WERI-Rb-1 (cell line): ENCODE measurements at regions not wholly inside any gene's neighbourhood (a gene's known extent, or its start where the extent isn't known, plus 50 kb on each side); places are given as distances from the start of the nearest gene placed in this dataset.

Experiments used
- DNase-seq: peaks from one replicate; pipeline ENCODE4 v3.0.0-alpha.2; 2020
- H3K27ac ChIP-seq: fragments of 250-450 bp; sonication (Bioruptor Pico); 2 replicates; pipeline ENCODE4 v1.5.1; 2020; ENCODE audit warnings: mild to moderate bottlenecking, moderate library complexity
- H3K27me3 ChIP-seq: fragments of 250-450 bp; sonication (Bioruptor Pico); 2 replicates; pipeline ENCODE4 v1.5.1; 2021; ENCODE audit warnings: mild to moderate bottlenecking, low read depth, moderate library complexity; ENCODE audit not compliant: insufficient read depth, severe bottlenecking
- H3K36me3 ChIP-seq: fragments of 250-450 bp; sonication (Bioruptor Pico); 2 replicates; pipeline ENCODE4 v1.5.1; 2020; ENCODE audit warnings: mild to moderate bottlenecking, moderate library complexity
- H3K4me3 ChIP-seq: 2 replicates; pipeline ENCODE4 v1.5.1; 2011; ENCODE audit warnings: low read depth, mild to moderate bottlenecking, control low read depth, low read length
- H3K9me3 ChIP-seq: fragments of 250-450 bp; sonication (Bioruptor Pico); 2 replicates; pipeline ENCODE4 v1.5.1; 2021; ENCODE audit warnings: mild to moderate bottlenecking, moderate library complexity; ENCODE audit not compliant: severe bottlenecking
- TF ChIP-seq, protein P1 (sequence below): IDR thresholded peaks from 2 replicates; pipeline ENCODE4 v1.5.1; 2011; ENCODE audit warnings: low read depth, mild to moderate bottlenecking, control low read depth, inconsistent platforms, low read length

DNA sequence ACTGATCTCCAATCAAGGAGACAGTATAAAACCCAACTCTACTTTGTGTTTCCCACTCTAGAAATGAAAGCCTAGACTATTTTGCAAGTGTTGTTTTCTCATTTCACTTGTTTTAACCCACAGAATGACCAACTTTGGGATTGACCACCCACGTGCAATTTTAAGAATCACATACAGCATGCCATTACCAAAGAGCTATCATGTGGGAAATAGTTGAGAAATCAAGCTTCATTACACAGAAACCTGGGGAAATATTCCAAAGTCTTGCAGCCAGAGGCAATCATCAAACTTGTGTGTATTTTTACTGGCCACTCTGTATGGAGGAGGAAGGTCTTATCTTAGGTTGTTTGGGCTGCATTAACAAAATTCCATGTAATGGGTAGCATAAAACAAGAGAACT is 451.4 kb upstream of the DAB2 start:
- DNase-seq: no peak
- Histone ChIP-seq H3K4me3 (no peak overlapping the region), H3K36me3 (no peaks in the 10 kb centered on the region), H3K27ac (no peak overlapping the region), H3K27me3 (no peaks in the 10 kb centered on the region), H3K9me3 (no peaks in the 10 kb centered on the region)
- TF ChIP-seq, protein P1, sequence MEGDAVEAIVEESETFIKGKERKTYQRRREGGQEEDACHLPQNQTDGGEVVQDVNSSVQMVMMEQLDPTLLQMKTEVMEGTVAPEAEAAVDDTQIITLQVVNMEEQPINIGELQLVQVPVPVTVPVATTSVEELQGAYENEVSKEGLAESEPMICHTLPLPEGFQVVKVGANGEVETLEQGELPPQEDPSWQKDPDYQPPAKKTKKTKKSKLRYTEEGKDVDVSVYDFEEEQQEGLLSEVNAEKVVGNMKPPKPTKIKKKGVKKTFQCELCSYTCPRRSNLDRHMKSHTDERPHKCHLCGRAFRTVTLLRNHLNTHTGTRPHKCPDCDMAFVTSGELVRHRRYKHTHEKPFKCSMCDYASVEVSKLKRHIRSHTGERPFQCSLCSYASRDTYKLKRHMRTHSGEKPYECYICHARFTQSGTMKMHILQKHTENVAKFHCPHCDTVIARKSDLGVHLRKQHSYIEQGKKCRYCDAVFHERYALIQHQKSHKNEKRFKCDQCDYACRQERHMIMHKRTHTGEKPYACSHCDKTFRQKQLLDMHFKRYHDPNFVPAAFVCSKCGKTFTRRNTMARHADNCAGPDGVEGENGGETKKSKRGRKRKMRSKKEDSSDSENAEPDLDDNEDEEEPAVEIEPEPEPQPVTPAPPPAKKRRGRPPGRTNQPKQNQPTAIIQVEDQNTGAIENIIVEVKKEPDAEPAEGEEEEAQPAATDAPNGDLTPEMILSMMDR: no peak

- no peaks in the 10 kb centered on the region for H3K36me3 ChIP-seq
- TF ChIP-seq, protein P1: no peak
- H3K9me3 ChIP-seq: no peaks in the 10 kb centered on the region
These were observed 445.4 kb upstream of the DAB2 start for GRCh38 chr5:39870137-39870536.

DNA sequence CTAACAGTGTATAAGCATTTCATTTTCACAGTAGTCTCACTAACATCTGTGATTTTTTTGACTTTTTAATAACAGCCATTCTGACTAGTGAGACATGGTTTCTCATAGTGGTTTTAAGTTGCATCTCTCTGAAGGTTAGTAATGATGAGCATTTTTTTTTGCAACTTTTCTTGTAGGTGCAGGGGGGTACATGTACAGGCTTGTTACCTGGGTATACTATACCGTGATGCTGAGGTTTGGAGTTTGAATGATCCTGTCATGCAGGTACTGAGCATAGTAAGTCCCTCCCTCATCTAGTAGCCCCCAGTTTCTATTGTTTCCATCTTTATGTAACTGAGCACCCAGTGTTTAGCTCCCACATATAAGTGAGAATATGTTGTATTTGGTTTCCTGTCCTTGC is 444.6 kb upstream of the DAB2 start:
- no peak overlapping the region for H3K4me3 ChIP-seq
- DNase-seq: no peak
- H3K27me3 ChIP-seq: no peaks in the 10 kb centered on the region
- no peak overlapping the region for H3K27ac ChIP-seq
- no peaks in the 10 kb centered on the region for H3K36me3 ChIP-seq
- no peaks in the 10 kb centered on the region for H3K9me3 ChIP-seq
- TF ChIP-seq, protein P1: no peak

More at GRCh38 chr5:39870137-39870536, 445.4 kb upstream of the DAB2 start:
- H3K4me3 ChIP-seq: no peak overlapping the region
- H3K27ac ChIP-seq: no peak overlapping the region
- no peaks in the 10 kb centered on the region for H3K27me3 ChIP-seq
- no peak for DNase-seq

GRCh38 chr5:39867923-39868322 is 443.1 kb upstream of the DAB2 start:
- H3K27ac ChIP-seq: no peak overlapping the region
- H3K36me3 ChIP-seq: no peaks in the 10 kb centered on the region
- no peak for DNase-seq
- H3K27me3 ChIP-seq: no peaks in the 10 kb centered on the region
- TF ChIP-seq, protein P1: no peak
- no peaks in the 10 kb centered on the region for H3K9me3 ChIP-seq
- no peak overlapping the region for H3K4me3 ChIP-seq

- H3K27ac ChIP-seq: no peak overlapping the region
- H3K9me3 ChIP-seq: no peaks in the 10 kb centered on the region
- DNase-seq: no peak
- H3K36me3 ChIP-seq: no peaks in the 10 kb centered on the region
- H3K4me3 ChIP-seq: no peak overlapping the region
- no peaks in the 10 kb centered on the region for H3K27me3 ChIP-seq
- TF ChIP-seq, protein P1: no peak
These were observed 439.3 kb upstream of the DAB2 start for GRCh38 chr5:39863926-39864552.

DNA sequence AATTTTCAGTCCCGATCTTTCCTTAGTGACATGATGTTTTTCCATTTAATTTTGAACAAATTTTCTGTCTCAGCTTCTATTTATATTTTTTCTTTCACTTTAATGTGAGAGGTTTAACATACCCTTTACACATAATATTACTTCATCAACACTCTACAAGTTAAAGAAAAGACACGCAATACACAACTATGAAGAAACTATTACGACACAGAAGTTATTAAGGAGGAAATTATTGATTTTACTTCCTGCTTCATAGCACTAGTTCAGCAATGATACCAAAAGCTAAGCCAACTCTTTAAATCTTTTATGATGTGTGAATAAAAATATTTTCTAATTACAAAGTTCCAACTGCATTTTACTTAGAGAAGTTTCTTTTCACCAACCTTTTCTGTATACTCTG is 432.3 kb upstream of the DAB2 start:
- Histone ChIP-seq H3K36me3 (no peaks in the 10 kb centered on the region), H3K27ac (no peak overlapping the region), H3K9me3 (no peaks in the 10 kb centered on the region), H3K4me3 (no peak overlapping the region), H3K27me3 (no peaks in the 10 kb centered on the region)
- no peak for DNase-seq
- TF ChIP-seq, protein P1: no peak
